TTC549 (cell line): ENCODE measurements at regions not wholly inside any gene's neighbourhood (a gene's known extent, or its start where the extent isn't known, plus 50 kb on each side); places are given as distances from the start of the nearest gene placed in this dataset.

Source experiments
- FAIRE-seq: peaks from 2 replicates; lab custom pipeline; 2012; peaks lifted over from hg19 to GRCh38; lab: Jason Lieb, UNC

- no peak for FAIRE-seq
These were observed 92.7 kb upstream of the SLC38A2 start for GRCh38 chr12:46465307-46465706.

GRCh38 chr12:46464863-46465262 is 92.3 kb upstream of the SLC38A2 start:
- FAIRE-seq, result no peak

- FAIRE-seq, result peak; percentile 63
These were observed 90.2 kb upstream of the SLC38A2 start for GRCh38 chr12:46462641-46463355.

- peak; percentile 95 for FAIRE-seq
These were observed 89.5 kb upstream of the SLC38A2 start for GRCh38 chr12:46461907-46462640.

- no peak for FAIRE-seq
These were observed 88.9 kb upstream of the SLC38A2 start for GRCh38 chr12:46461459-46461858.

- FAIRE-seq, result no peak
These were observed 88.2 kb upstream of the SLC38A2 start for GRCh38 chr12:46460682-46461210.

GRCh38 chr12:46459861-46460545 is 87.4 kb upstream of the SLC38A2 start:
- FAIRE-seq, result no peak

GRCh38 chr12:46459111-46459510 is 86.5 kb upstream of the SLC38A2 start:
- no peak for FAIRE-seq

GRCh38 chr12:46458500-46459102 is 86.0 kb upstream of the SLC38A2 start:
- no peak for FAIRE-seq

- FAIRE-seq, result no peak
These were observed 85.4 kb upstream of the SLC38A2 start for GRCh38 chr12:46457958-46458357.

GRCh38 chr12:46456356-46457334 is 84.1 kb upstream of the SLC38A2 start:
- FAIRE-seq, result peak; percentile 69

- FAIRE-seq, result no peak
These were observed 83.2 kb upstream of the SLC38A2 start for GRCh38 chr12:46455648-46456352.

- FAIRE-seq, result no peak
These were observed 82.4 kb upstream of the SLC38A2 start for GRCh38 chr12:46454981-46455380.

- no peak for FAIRE-seq
These were observed 80.9 kb upstream of the SLC38A2 start for GRCh38 chr12:46453428-46453827.

- FAIRE-seq, result no peak
These were observed 80.2 kb upstream of the SLC38A2 start for GRCh38 chr12:46452776-46453175.

- FAIRE-seq, result peak; percentile 90
These were observed 79.6 kb upstream of the SLC38A2 start for GRCh38 chr12:46452061-46452615.

- FAIRE-seq, result no peak
These were observed 78.9 kb upstream of the SLC38A2 start for GRCh38 chr12:46451276-46452021.

GRCh38 chr12:46450279-46450748 is 77.7 kb upstream of the SLC38A2 start:
- FAIRE-seq, result peak; percentile 25

GRCh38 chr12:46449856-46450255 is 77.3 kb upstream of the SLC38A2 start:
- no peak for FAIRE-seq
